Esophagus squamous epithelium (tissue), 5 donors: ENCODE measurements at regions not wholly inside any gene's neighbourhood (a gene's known extent, or its start where the extent isn't known, plus 50 kb on each side); places are given as distances from the start of the nearest gene placed in this dataset.

Source experiments
- DNase-seq: peaks from one replicate; lab custom pipeline; 2025; lab: John Stamatoyannopoulos, UW
- H3K27ac ChIP-seq, 4 donors: fragments of 200-600 bp; sonication (generic); one replicate each; pipeline ENCODE4 v1.5.1; 2016 to 2019; ENCODE audit warnings: mild to moderate bottlenecking in 1 of 4
- H3K27me3 ChIP-seq, 4 donors: fragments of 200-600 bp; sonication (generic); 1 replicate in 3 of 4; 2 replicates in 1 of 4; pipeline versions ENCODE4 v1.5.1 to v1.6.0; 2017 to 2021; ENCODE audit warnings: antibody characterized with exemption in 1 of 4
- H3K36me3 ChIP-seq, 3 donors: fragments of 200-600 bp; sonication (generic); one replicate each; pipeline ENCODE4 v1.5.1; 2016 to 2019
- H3K4me1 ChIP-seq, 3 donors: fragments of 200-600 bp; sonication (generic); one replicate each; pipeline ENCODE4 v1.5.1; 2017 to 2019
- H3K4me3 ChIP-seq, 4 donors: fragments of 200-600 bp; sonication (generic); 1 replicate in 3 of 4; 2 replicates in 1 of 4; pipeline ENCODE4 v1.5.1; 2016 to 2019; ENCODE audit warnings: mild to moderate bottlenecking in 2 of 4, moderate library complexity in 1 of 4
- H3K9me3 ChIP-seq, 3 donors: fragments of 200-600 bp; sonication (generic); one replicate each; pipeline ENCODE4 v1.5.1; 2016 to 2019
- POLR2A ChIP-seq, 4 donors: fragments of 450-650 bp; IDR thresholded peaks; one replicate each; pipeline ENCODE4 v1.6.1; 2017; ENCODE audit warnings: antibody characterized with exemption in 4 of 4, mild to moderate bottlenecking in 4 of 4, moderate library complexity in 3 of 4
- WGBS, 2 donors: methylation state at CpG; one replicate each; pipeline ENCODE4 v1.1.5; 2018; 5-methylcytosine and 5-hydroxymethylcytosine counted together
- intact Hi-C: fragments of 100-400 bp; cut with DNase I; formaldehyde crosslinking; loops from one replicate; pipeline ENCODE4 v1.15.0; 2022
- TF ChIP-seq, protein P1 (sequence below), 6 experiments: fragments of 450-650 bp in 4 of 6; fragments of 200-600 bp in 2 of 6; sonication (generic) in 2 of 6; IDR thresholded peaks; one replicate each; pipeline ENCODE4 v1.5.1; 2016 to 2019; ENCODE audit warnings: antibody characterized with exemption in 6 of 6, mild to moderate bottlenecking in 4 of 6, moderate library complexity in 4 of 6
- donor health status: DM: yes; HTN: yes; CAD: no.

DNA sequence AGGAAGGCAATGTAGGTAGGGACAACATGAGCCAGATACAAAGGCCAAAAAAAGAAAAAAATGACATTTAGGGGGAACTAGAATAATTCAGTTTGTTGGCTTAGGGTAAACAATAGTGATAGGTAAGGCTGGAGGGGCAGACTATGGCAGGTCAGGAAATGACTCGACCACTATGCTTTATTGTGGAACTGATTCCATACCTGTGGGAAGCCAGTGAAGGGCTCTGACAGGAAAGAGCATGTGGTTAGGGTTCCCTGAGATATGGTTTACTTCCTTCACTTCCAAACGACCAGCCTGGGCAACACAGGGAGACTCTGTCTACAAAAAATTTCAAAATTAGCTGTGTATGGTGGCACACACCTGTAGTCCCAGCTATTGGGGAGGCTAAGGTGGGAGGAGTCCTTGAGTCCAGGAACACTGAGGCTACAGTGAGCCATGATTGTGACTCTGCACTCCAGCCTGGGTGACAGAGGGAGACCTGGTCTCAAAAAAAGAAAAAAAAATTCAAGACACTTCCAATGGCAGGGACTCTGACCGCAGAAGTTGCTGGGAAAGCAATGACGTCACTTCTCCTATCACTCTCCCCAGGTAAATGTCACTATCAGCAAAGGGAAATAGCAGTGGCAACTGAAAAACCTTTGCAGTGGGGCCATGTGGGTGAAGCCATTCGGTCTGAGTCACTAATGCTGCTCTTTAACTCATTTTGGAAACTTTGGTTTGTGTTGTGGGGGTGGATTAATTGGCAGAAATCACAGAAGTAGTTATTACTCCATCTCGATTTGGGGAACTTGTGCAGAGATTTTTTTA, 192.8 kb upstream of the TSC22D1 start:
- H3K9me3 ChIP-seq = no peaks in the 10 kb centered on the region
- WGBS, 2 donors = 47 to 53% methylated on average over 6 of the region's 6 CpGs
- no peak overlapping the region for H3K4me3 ChIP-seq
- TF ChIP-seq POLR2A (IDR thresholded peaks at IDR 0.05) = no peak
- TF ChIP-seq, protein P1, sequence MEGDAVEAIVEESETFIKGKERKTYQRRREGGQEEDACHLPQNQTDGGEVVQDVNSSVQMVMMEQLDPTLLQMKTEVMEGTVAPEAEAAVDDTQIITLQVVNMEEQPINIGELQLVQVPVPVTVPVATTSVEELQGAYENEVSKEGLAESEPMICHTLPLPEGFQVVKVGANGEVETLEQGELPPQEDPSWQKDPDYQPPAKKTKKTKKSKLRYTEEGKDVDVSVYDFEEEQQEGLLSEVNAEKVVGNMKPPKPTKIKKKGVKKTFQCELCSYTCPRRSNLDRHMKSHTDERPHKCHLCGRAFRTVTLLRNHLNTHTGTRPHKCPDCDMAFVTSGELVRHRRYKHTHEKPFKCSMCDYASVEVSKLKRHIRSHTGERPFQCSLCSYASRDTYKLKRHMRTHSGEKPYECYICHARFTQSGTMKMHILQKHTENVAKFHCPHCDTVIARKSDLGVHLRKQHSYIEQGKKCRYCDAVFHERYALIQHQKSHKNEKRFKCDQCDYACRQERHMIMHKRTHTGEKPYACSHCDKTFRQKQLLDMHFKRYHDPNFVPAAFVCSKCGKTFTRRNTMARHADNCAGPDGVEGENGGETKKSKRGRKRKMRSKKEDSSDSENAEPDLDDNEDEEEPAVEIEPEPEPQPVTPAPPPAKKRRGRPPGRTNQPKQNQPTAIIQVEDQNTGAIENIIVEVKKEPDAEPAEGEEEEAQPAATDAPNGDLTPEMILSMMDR (IDR thresholded peaks at IDR 0.05) = no peak
- H3K36me3 ChIP-seq = no peaks in the 10 kb centered on the region
- H3K27me3 ChIP-seq = no peaks in the 10 kb centered on the region
- H3K4me1 ChIP-seq = peaks cover 4 to 12% (median 6%) of the 10 kb centered on the region in 3 donors
- DNase-seq = no peak
- intact Hi-C loops = no loop called here
- no peak overlapping the region for H3K27ac ChIP-seq

DNA sequence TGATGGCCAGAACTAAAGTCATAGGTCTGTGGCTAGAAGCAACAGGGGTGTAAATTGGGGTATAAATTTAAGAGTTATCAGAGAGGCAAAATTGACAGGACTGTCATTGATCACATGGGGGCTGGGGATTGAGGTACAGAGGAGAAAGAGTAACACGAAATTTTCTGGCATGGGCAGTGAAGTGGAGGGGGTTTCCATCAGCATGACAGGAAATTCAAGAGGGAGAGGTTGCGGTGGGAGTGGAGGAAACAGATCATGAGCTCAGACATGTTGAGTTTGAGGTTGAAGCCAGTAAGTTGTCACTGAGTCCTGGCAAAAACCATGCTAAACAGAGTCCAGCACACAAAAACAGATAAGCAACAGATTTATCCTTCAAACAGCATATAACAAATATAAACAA, 192.1 kb upstream of the TSC22D1 start:
- intact Hi-C loops = no loop called here
- DNase-seq = no peak
- Histone ChIP-seq H3K27me3 (no peaks in the 10 kb centered on the region), H3K27ac (no peak overlapping the region), H3K4me1 (peaks cover 10 to 19% (median 13%) of the 10 kb centered on the region in 3 donors), H3K4me3 (no peak overlapping the region), H3K36me3 (no peaks in the 10 kb centered on the region), H3K9me3 (no peaks in the 10 kb centered on the region)
- 27 to 30% methylated on average over 2 of the region's 2 CpGs for WGBS, 2 donors
- no peak for TF ChIP-seq POLR2A (IDR thresholded peaks at IDR 0.05)
- TF ChIP-seq, protein P1 (IDR thresholded peaks at IDR 0.05) = no peak

DNA sequence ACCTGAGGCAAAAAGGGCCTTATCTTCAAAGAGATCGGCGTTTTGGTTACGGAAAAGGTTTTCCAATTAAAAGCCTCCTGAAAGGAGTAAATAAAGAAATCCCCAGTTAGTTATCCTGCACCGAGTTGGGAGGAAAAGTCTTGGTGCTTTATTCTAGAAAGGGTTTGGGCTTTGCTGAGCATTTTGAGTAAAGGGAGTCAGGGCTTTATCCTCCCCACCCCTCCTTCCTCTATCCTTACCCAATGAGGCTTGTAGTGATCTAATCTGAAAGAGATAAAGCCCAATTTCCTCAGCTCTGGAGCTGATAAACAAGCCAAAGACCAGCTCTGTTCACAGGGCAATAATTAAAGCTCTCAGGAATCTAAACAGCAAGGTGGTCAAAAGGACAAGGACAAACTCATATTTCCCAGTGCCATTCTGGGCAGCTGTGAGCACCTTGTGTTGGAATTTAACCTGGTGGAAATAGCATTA, 188.9 kb upstream of the TSC22D1 start:
- Histone ChIP-seq H3K4me1 (peaks cover 15 to 38% (median 19%) of the 10 kb centered on the region in 3 donors), H3K4me3 (no peak overlapping the region), H3K9me3 (no peaks in the 10 kb centered on the region), H3K36me3 (no peaks in the 10 kb centered on the region), H3K27ac (peak overlapping the region in 2 of 4 donors; percentile 69 to 74), H3K27me3 (no peaks in the 10 kb centered on the region)
- WGBS, 2 donors = 85 to 94% methylated on average over 4 of the region's 4 CpGs
- intact Hi-C loops = no loop called here
- no peak for TF ChIP-seq POLR2A (IDR thresholded peaks at IDR 0.05)
- TF ChIP-seq, protein P1 (IDR thresholded peaks at IDR 0.05) = no peak
- DNase-seq = no peak

DNA sequence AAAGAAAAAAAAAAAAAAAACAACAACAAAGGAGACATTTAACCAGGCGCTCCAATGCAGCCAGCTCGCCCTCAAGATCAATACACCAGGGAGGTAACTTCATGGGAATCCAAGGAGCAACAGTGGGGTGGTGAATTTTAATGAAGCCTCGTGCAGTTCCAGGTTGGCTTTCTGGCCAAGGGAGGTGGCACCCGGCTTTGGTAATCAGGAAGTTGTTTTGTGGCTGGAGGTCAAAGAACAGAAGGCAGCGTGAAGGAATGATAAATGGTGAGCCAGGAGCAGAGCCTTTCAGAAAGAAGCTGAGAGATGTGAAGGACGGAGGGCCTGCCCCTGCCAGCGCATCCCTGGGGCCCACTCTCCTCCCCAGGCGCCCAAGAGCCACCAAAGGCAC, 188.2 kb upstream of the TSC22D1 start:
- Histone ChIP-seq H3K4me1 (peaks cover 15 to 45% (median 21%) of the 10 kb centered on the region in 3 donors), H3K27me3 (no peaks in the 10 kb centered on the region), H3K4me3 (no peak overlapping the region), H3K9me3 (no peaks in the 10 kb centered on the region), H3K27ac (peak overlapping the region in 3 of 4 donors; percentile 50 to 74 (median 69)), H3K36me3 (no peaks in the 10 kb centered on the region)
- TF ChIP-seq POLR2A (IDR thresholded peaks at IDR 0.05) = no peak
- TF ChIP-seq, protein P1 (IDR thresholded peaks at IDR 0.05) = no peak
- 28 to 59% methylated on average over 8 of the region's 8 CpGs for WGBS, 2 donors
- intact Hi-C loops = no loop called here
- no peak for DNase-seq

DNA sequence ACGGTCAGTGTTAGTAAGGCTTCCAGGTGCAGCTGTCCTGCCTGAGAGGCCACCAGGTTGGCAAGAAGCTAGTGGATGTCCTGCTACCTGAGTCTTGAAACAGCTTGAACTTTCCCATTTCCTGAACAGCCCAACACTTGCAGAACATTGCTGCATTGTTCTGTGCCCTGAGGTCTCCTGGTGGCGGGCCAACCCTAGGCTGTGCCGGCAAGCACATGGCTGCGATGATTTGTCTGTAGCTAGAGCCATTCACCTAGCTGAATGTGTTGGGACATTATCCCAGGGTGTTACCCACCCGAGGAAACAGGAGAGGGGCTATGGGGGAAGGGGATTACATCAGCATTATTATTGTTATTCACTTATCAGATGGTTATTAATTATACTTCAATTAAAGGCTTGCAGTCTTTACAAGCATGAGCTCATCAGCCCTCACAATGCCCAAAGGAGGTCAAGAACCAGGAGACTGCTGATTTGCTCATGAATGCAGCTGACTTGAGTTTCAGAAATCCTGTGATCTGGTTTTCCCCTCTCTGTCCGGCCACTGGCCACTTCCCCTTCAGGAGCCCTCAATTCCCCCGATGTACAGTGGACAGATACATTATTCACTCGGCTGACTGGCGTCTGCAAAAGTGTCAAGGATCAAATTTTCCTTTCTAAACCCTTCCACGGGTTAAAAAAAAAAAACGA, 187.6 kb upstream of the TSC22D1 start:
- Histone ChIP-seq H3K9me3 (no peaks in the 10 kb centered on the region), H3K4me1 (peaks cover 15 to 50% (median 21%) of the 10 kb centered on the region in 3 donors), H3K36me3 (no peaks in the 10 kb centered on the region), H3K4me3 (no peak overlapping the region), H3K27me3 (no peaks in the 10 kb centered on the region), H3K27ac (peak overlapping the region; percentile 37 to 74 (median 60))
- intact Hi-C loops = no loop called here
- no peak for DNase-seq
- 40 to 56% methylated on average over 10 to 11 of the region's 11 CpGs for WGBS, 2 donors
- TF ChIP-seq, protein P1 (IDR thresholded peaks at IDR 0.05) = peak in 1 of 6 experiments; percentile 26
- TF ChIP-seq POLR2A (IDR thresholded peaks at IDR 0.05) = no peak
